Astrocyte (in vitro differentiated cells and primary cell): ENCODE measurements at regions not wholly inside any gene's neighbourhood (a gene's known extent, or its start where the extent isn't known, plus 50 kb on each side); places are given as distances from the start of the nearest gene placed in this dataset.
"Not testable (repeated sequence)": the region's sequence is repeated elsewhere in the genome, so short reads cannot be mapped to it uniquely, and the experiment has no call there.

ENCODE experiments used
- DNase-seq: peaks from one replicate; pipeline ENCODE4 v3.0.0-alpha.2; 2010; ENCODE audit warnings: low read depth
- FAIRE-seq: peaks from 2 replicates; lab custom pipeline; 2011; peaks lifted over from hg19 to GRCh38; lab: Jason Lieb, UNC
- H2AFZ ChIP-seq: 2 replicates; pipeline ENCODE4 v1.6.0; 2012; ENCODE audit warnings: low read depth, low read length, inconsistent platforms
- H3K27ac ChIP-seq: 2 replicates; pipeline ENCODE4 v1.5.1; 2011; ENCODE audit warnings: low read depth, low read length, inconsistent platforms
- H3K27me3 ChIP-seq: 2 replicates; pipeline ENCODE4 v1.6.0; 2011; ENCODE audit warnings: low read length, inconsistent platforms; ENCODE audit not compliant: insufficient read depth
- H3K36me3 ChIP-seq: 2 replicates; pipeline ENCODE4 v1.5.1; 2011; ENCODE audit warnings: low read length, inconsistent platforms; ENCODE audit not compliant: insufficient read depth
- H3K4me1 ChIP-seq: 2 replicates; pipeline ENCODE4 v1.5.1; 2011; ENCODE audit warnings: low read length, inconsistent platforms; ENCODE audit not compliant: insufficient read depth
- H3K4me2 ChIP-seq: 2 replicates; pipeline ENCODE4 v1.6.0; 2012; ENCODE audit warnings: low read length, inconsistent platforms
- H3K4me3 ChIP-seq: 2 replicates; pipeline ENCODE4 v1.5.1; 2011; ENCODE audit warnings: low read depth, mild to moderate bottlenecking, low read length, inconsistent platforms; ENCODE audit not compliant: insufficient read depth
- H3K79me2 ChIP-seq: 2 replicates; pipeline ENCODE4 v1.6.0; 2012; ENCODE audit warnings: mild to moderate bottlenecking, low read length, inconsistent platforms; ENCODE audit not compliant: insufficient read depth
- H3K9ac ChIP-seq: 2 replicates; pipeline ENCODE4 v1.6.0; 2012; ENCODE audit warnings: mild to moderate bottlenecking, low read length, inconsistent platforms
- H3K9me3 ChIP-seq: 2 replicates; pipeline ENCODE4 v1.5.1; 2012; ENCODE audit warnings: low read depth, mild to moderate bottlenecking, low read length, inconsistent platforms; ENCODE audit not compliant: insufficient read depth
- H4K20me1 ChIP-seq: 2 replicates; pipeline ENCODE4 v1.6.0; 2012; ENCODE audit warnings: low read length, inconsistent platforms; ENCODE audit not compliant: insufficient read depth
- H3K27ac Mint-ChIP-seq: one replicate; pipeline ENCODE4 v1.8.0; 2021; ENCODE audit warnings: mild to moderate bottlenecking, mixed read lengths; ENCODE audit not compliant: unreplicated experiment
- H3K27me3 Mint-ChIP-seq: one replicate; pipeline ENCODE4 v1.8.0; 2021; ENCODE audit warnings: low read depth, mixed read lengths; ENCODE audit not compliant: unreplicated experiment
- H3K36me3 Mint-ChIP-seq: one replicate; pipeline ENCODE4 v1.8.0; 2021; ENCODE audit warnings: low read depth, mixed read lengths; ENCODE audit not compliant: unreplicated experiment
- H3K4me1 Mint-ChIP-seq: one replicate; pipeline ENCODE4 v1.8.0; 2021; ENCODE audit warnings: low read depth, mixed read lengths; ENCODE audit not compliant: unreplicated experiment
- H3K4me3 Mint-ChIP-seq: one replicate; pipeline ENCODE4 v1.8.0; 2021; ENCODE audit warnings: mild to moderate bottlenecking, moderate library complexity, mixed read lengths; ENCODE audit not compliant: unreplicated experiment
- H3K9me3 Mint-ChIP-seq: one replicate; pipeline ENCODE4 v1.8.0; 2021; ENCODE audit warnings: mild to moderate bottlenecking, mixed read lengths; ENCODE audit not compliant: unreplicated experiment
- CTCF ChIP-seq: IDR thresholded peaks from 2 replicates; pipeline ENCODE4 v1.5.1; 2011; ENCODE audit warnings: low read depth, mild to moderate bottlenecking, inconsistent platforms, low read length, moderate library complexity; ENCODE audit not compliant: insufficient read depth
- EZH2 ChIP-seq: IDR thresholded peaks from 2 replicates; pipeline ENCODE4 v1.6.1; 2012; ENCODE audit warnings: mild to moderate bottlenecking, low read length, inconsistent platforms; ENCODE audit not compliant: insufficient read depth

GRCh38 chr16:29311461-29312344 is 94.8 kb downstream of the NPIPB11 start:
- no peak overlapping the region for H3K27ac Mint-ChIP-seq
- no peak overlapping the region for H3K4me3 ChIP-seq
- no peak overlapping the region for H3K9ac ChIP-seq
- H3K36me3 Mint-ChIP-seq: no peaks in the 10 kb centered on the region
- no peak for TF ChIP-seq CTCF
- no peak for TF ChIP-seq EZH2
- H3K27ac ChIP-seq: no peak overlapping the region
- H3K79me2 ChIP-seq: no peaks in the 10 kb centered on the region
- no peak overlapping the region for H2AFZ ChIP-seq
- FAIRE-seq (no peak), DNase-seq (no peak)
- peaks cover 52% of the 10 kb centered on the region for H3K27me3 Mint-ChIP-seq
- H3K9me3 Mint-ChIP-seq: peaks cover 2% of the 10 kb centered on the region
- H4K20me1 ChIP-seq: no peaks in the 10 kb centered on the region
- peaks cover 19% of the 10 kb centered on the region for H3K4me1 Mint-ChIP-seq
- no peak overlapping the region for H3K4me2 ChIP-seq
- peaks cover 4% of the 10 kb centered on the region for H3K27me3 ChIP-seq
- H3K4me3 Mint-ChIP-seq: no peak overlapping the region
- H3K36me3 ChIP-seq: no peaks in the 10 kb centered on the region
- H3K9me3 ChIP-seq: no peaks in the 10 kb centered on the region
- H3K4me1 ChIP-seq: peaks cover 20% of the 10 kb centered on the region

- Histone ChIP-seq H3K79me2 (no peaks in the 10 kb centered on the region), H4K20me1 (no peaks in the 10 kb centered on the region), H3K4me3 (no peak overlapping the region), H3K9me3 (no peaks in the 10 kb centered on the region), H3K27me3 (peaks cover 4% of the 10 kb centered on the region), H3K4me1 (peaks cover 21% of the 10 kb centered on the region), H3K36me3 (no peaks in the 10 kb centered on the region), H2AFZ (no peak overlapping the region), H3K27ac (no peak overlapping the region), H3K9ac (no peak overlapping the region), H3K4me2 (no peak overlapping the region)
- Mint-ChIP-seq H3K27ac (no peak overlapping the region), H3K4me3 (no peak overlapping the region), H3K9me3 (peaks cover 2% of the 10 kb centered on the region), H3K4me1 (peaks cover 16% of the 10 kb centered on the region), H3K27me3 (peaks cover 46% of the 10 kb centered on the region), H3K36me3 (no peaks in the 10 kb centered on the region)
- no peak for TF ChIP-seq CTCF
- no peak for TF ChIP-seq EZH2
- no peak for DNase-seq
- no peak for FAIRE-seq
Measured at GRCh38 chr16:29310852-29311314, 95.6 kb downstream of the NPIPB11 start.

- not testable (repeated sequence) for H4K20me1 ChIP-seq, H3K27ac Mint-ChIP-seq, H3K9ac ChIP-seq, H3K27me3 ChIP-seq, H3K9me3 ChIP-seq, H3K36me3 Mint-ChIP-seq, H3K4me2 ChIP-seq, H3K9me3 Mint-ChIP-seq, H3K36me3 ChIP-seq, H2AFZ ChIP-seq, H3K4me3 ChIP-seq, FAIRE-seq, DNase-seq, H3K79me2 ChIP-seq, H3K27ac ChIP-seq, H3K4me3 Mint-ChIP-seq
- Mint-ChIP-seq H3K4me1 (peaks cover 12% of the 10 kb centered on the region), H3K27me3 (peaks cover 44% of the 10 kb centered on the region)
- peaks cover 21% of the 10 kb centered on the region for H3K4me1 ChIP-seq
Measured at GRCh38 chr16:29310243-29310642, 96.3 kb downstream of the NPIPB11 start.

GRCh38 chr16:29309601-29310000 is 96.9 kb downstream of the NPIPB11 start:
- H3K9ac ChIP-seq, FAIRE-seq, DNase-seq, H3K9me3 Mint-ChIP-seq, H3K4me3 ChIP-seq, H3K9me3 ChIP-seq, H3K27ac ChIP-seq, H3K36me3 ChIP-seq, H3K27me3 ChIP-seq, H3K4me2 ChIP-seq, H3K79me2 ChIP-seq, H4K20me1 ChIP-seq, H3K4me3 Mint-ChIP-seq, H3K36me3 Mint-ChIP-seq, H3K27ac Mint-ChIP-seq, H2AFZ ChIP-seq: not testable (repeated sequence)
- Mint-ChIP-seq H3K27me3 (peaks cover 41% of the 10 kb centered on the region), H3K4me1 (peaks cover 12% of the 10 kb centered on the region)
- H3K4me1 ChIP-seq: peaks cover 21% of the 10 kb centered on the region
